HK-2 (cell line): ENCODE measurements at regions not wholly inside any gene's neighbourhood (a gene's known extent, or its start where the extent isn't known, plus 50 kb on each side); places are given as distances from the start of the nearest gene placed in this dataset.

Source experiments
- DNase-seq: peaks from one replicate; pipeline ENCODE4 v3.0.0-alpha.2; 2018; ENCODE audit not compliant: unreplicated experiment

GRCh38 chr6:19324376-19324775 is 512.8 kb upstream of the ID4 start:
- no peak for DNase-seq

DNA sequence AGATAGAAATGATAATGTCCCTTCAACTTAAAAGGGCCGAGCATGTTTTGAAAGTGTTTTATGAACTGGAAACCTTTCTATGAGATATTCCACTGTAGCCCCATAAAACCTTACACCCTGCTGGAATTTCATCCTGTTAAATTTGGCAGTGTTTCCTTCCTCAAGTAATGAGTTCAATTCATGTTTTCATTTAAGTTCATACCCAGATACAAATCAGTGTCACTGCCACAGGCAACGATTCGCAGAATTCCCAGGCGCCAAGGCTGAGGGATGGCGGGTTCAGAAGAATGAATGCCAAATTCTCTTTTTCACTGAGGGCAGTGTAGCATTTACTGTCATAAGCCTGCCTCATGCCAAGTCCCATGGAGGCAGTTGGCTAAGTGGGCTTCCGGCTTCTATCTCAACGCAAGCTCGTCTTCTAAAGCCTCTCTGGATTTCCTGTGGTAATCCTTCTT is 511.8 kb upstream of the ID4 start:
- no peak for DNase-seq

- no peak for DNase-seq
Measured at GRCh38 chr6:19327241-19327640, 509.9 kb upstream of the ID4 start.

- DNase-seq = no peak
Measured at GRCh38 chr6:19327661-19328060, 509.5 kb upstream of the ID4 start.

- no peak for DNase-seq
Measured at GRCh38 chr6:19329078-19329477, 508.1 kb upstream of the ID4 start.

GRCh38 chr6:19331089-19331488 is 506.1 kb upstream of the ID4 start:
- no peak for DNase-seq

- DNase-seq = no peak
Measured at GRCh38 chr6:19332806-19333460, 504.2 kb upstream of the ID4 start.

- DNase-seq = peak; percentile 7
Measured at GRCh38 chr6:19333936-19334335, 503.2 kb upstream of the ID4 start.

GRCh38 chr6:19336579-19336978 is 500.6 kb upstream of the ID4 start:
- DNase-seq = no peak

- DNase-seq = no peak
Measured at GRCh38 chr6:19337101-19337500, 500.1 kb upstream of the ID4 start.

- no peak for DNase-seq
Measured at GRCh38 chr6:19342616-19343015, 494.6 kb upstream of the ID4 start.

DNA sequence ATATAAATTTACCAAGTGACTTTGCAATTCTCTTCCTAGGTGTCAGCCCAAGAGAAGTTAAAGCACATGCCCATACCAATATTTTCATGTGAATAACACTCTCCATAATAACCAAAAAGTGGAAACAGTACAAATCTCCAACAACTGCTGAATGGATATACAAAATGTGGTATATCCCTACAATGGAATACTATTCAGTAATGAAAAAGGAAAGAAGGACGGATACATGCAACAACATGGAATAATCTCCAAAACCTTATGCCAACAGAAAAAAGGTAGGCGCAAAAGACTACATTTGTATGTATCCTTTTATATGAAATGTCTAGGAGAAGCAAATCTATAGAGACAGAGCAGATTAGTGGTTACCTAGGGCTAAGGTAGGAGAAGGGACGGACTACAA is 487.7 kb upstream of the ID4 start:
- DNase-seq = no peak

DNA sequence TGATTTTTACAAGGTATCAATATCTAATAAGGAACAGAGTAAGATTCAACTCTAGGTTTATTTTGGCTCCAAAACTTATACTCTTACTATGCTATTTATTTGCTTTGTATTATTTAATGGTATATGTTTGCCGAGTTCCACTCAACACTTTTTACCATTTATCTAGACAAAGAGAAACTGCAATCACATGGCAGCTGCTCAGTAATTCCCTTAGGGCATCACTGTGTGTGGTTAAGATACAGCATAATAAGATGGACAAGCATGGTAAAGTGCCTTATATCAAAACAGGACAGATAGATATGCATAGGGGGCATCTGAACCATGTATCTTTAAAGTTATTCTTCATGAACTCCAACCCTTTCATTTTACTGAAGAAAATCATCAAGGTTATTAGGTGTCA is 483.0 kb upstream of the ID4 start:
- no peak for DNase-seq

- no peak for DNase-seq
Measured at GRCh38 chr6:19356692-19357091, 480.5 kb upstream of the ID4 start.

- DNase-seq = no peak
Measured at GRCh38 chr6:19362396-19362795, 474.8 kb upstream of the ID4 start.

GRCh38 chr6:19368511-19368910 is 468.7 kb upstream of the ID4 start:
- no peak for DNase-seq

DNA sequence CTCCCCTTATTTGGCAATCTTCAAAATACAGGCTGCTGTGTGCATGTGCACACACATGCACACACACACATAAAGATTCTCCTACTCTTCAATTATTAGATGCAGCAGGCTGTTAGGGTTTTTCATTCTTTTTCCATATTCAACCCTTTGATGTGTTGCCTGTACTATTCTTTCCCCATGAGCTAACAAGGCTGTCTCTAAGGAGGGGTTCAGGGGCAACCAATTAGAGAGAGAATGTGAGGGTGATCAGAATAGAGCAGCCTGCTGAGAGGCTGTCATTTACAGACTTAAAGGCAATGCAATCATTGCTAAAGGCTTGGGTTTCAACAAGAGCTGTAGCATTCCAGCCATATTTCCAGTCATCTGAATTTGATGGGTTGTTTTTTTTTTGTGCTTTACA is 467.4 kb upstream of the ID4 start:
- no peak for DNase-seq

DNA sequence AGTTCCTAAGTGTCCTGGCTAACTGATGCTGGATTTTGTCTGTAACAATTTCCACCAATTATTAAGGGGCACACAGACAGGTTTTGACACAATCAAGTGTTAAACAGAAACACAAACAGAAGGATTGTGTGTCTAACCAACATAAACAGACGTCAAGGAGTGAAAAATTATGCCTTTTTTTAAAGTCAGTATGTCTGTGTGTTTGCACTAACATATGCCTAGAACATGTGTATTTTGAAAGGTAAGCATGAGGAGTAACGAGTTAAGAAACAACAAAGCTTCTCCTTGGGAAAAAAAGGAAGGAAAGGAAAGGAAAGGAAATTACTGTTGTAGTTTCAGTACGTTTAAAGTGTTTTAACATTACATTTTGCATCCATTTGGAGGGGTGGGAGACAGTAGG is 466.3 kb upstream of the ID4 start:
- no peak for DNase-seq

- DNase-seq = no peak
Measured at GRCh38 chr6:19375613-19376012, 461.6 kb upstream of the ID4 start.

DNA sequence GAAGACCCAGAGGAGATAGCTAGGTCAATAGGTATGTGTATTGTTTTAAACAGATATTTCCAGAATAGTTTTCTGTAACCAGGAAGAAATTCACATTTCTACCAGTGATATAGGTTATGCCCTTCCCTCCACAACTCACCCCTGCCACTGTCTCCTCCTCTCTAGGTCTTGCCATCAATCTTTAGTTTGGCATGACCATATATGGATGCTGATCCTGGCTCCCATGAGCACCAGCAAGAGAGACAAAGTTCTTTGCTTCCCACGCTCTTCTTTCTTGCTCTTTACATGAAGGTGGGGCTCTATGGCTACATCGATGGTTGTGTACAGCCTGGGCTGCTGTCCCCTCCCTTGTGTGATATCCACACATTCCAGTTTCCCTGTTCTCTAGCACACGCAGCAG is 459.4 kb upstream of the ID4 start:
- DNase-seq = no peak

DNA sequence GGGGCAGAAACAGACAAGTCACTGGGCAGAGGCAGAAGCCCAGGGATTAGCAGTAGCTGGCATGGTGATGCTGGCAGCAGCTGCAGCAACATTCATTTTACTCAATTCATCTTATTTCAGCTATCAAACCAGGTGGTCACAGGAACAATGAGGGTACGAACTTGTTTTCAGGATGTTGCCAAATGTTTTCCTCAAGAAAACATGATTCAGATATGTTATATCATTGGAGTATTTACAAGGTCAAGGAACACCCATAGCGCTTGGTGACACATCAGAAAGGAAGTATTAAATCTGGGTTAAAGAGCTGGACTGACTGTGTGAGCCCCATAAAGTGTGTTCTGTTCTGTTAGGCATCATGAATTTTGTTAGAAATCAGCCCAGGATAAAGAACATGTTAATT is 456.9 kb upstream of the ID4 start:
- DNase-seq = no peak

DNA sequence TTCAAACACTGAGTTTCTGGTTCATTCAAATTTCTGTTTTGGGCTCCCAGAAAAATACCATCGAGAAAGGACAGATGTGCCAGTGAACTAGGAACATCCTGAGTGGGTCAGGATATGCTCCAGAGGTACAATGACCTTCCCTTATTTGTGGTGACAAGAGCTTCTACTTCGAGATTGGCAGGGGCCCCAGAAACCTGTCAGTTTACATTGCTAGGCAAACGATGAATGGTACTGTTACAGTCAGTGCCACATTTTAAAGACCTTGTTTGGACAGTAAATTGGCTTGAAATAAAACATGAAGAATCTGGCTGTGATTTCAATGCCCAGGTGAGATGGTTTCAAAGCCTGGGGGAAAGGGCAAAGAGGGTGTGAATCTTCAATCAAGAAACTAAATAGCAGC is 454.5 kb upstream of the ID4 start:
- no peak for DNase-seq

DNA sequence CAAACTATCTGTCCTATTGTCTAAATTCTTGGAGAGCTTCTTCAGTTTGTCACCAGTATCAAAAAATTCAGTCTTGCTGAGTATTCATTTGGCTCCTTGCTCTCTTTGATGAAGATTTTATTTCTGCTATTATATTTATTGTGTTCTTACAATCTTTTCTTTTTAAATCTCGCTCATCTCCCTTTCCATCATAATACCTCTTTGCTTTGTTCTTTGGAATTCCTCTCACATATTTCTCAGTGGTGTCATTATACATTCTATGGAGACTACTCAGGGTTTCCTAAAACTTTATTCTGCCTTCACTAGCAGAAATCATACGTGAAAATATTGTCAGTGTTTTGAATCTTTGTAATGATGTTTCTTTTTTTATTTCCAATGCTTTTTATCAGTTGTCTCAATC is 445.2 kb upstream of the ID4 start:
- no peak for DNase-seq

DNA sequence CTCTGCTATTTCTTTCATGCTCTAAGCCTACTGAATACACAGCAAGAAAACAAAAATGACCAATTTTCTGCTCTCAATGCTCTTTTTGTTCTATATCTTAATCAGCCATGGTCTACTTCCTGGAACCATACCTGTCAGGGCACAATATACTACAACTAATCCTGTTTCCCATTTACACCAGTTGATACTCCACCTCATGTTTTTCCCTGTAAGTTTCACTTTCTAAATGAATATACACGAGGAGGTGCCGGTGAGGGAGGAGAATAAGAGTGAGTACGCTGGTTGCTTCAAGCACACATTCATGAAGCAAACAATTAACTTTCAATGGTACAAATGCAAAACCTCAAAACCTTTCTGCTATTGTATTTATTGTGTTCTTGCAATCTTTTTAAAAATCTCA is 443.1 kb upstream of the ID4 start:
- no peak for DNase-seq
